HFF-Myc (cell line): ENCODE measurements at regions not wholly inside any gene's neighbourhood (a gene's known extent, or its start where the extent isn't known, plus 50 kb on each side); places are given as distances from the start of the nearest gene placed in this dataset.

Experiments used
- DNase-seq: peaks from one replicate; pipeline ENCODE4 v3.0.0-alpha.2; 2011; ENCODE audit warnings: low read depth; ENCODE audit errors: extremely low read depth
- H3K4me3 ChIP-seq: replicated peaks from 2 replicates; pipeline ENCODE4 v1.5.1; 2011; ENCODE audit warnings: low read depth, mild to moderate bottlenecking, control low read depth, low read length
- TF ChIP-seq, protein P1 (sequence below): IDR thresholded peaks from 2 replicates; pipeline ENCODE4 v1.5.1; 2012; ENCODE audit warnings: mild to moderate bottlenecking, low read depth, low read length, control low read depth; ENCODE audit errors: missing control alignments

DNA sequence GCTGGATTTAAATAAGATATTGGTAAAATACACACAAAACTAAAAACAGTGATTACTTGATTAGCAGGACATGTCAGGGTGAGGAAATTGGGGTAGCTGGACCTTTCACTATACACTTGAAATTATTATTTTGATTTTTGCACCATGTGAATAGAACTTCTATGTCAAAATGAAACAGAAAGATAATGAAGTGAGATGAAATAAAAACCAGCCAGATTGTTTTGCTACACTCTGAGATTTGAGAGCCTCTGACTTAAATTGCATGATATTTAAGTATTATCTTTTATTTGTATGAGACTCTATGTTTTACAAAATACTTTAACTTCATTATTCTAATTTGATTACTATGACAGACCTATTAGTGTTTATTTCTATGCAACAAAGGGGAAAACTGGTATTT lies 819.6 kb upstream of the ATXN8OS start:
- no peak overlapping the region for H3K4me3 ChIP-seq
- TF ChIP-seq, protein P1, sequence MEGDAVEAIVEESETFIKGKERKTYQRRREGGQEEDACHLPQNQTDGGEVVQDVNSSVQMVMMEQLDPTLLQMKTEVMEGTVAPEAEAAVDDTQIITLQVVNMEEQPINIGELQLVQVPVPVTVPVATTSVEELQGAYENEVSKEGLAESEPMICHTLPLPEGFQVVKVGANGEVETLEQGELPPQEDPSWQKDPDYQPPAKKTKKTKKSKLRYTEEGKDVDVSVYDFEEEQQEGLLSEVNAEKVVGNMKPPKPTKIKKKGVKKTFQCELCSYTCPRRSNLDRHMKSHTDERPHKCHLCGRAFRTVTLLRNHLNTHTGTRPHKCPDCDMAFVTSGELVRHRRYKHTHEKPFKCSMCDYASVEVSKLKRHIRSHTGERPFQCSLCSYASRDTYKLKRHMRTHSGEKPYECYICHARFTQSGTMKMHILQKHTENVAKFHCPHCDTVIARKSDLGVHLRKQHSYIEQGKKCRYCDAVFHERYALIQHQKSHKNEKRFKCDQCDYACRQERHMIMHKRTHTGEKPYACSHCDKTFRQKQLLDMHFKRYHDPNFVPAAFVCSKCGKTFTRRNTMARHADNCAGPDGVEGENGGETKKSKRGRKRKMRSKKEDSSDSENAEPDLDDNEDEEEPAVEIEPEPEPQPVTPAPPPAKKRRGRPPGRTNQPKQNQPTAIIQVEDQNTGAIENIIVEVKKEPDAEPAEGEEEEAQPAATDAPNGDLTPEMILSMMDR = no peak
- DNase-seq = no peak

DNA sequence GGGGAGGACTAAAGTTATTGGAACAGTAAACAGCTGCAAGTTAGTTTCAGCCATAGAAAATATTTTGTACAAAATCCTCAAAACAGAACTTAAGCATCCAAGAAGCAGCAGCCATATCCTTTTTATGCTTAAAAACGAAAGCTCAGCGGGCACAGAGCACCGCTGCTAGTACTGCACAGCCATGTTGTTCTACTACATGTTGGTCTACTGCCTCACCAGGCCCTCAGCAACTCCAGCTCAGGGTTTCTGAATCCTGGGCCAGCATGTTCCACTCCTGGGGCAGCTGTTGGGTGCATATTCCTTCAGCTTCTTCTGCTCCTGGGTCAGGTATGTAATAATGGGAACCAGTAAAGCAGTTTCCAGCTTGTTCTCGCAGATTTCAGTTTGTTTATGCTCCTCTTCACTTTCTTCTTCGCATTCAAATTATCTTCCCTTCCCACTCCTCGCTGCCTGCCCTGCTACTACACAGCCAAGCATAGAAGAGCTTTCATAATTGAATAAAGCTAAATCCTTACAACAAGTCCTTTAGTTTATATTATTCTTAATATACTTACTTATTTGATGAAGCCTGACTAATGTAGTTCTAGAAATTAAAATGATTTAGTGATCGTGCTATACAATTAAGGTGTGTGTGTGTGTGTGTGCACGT lies 820.5 kb upstream of the ATXN8OS start:
- no peak for DNase-seq
- no peak overlapping the region for H3K4me3 ChIP-seq
- TF ChIP-seq, protein P1 = no peak

DNA sequence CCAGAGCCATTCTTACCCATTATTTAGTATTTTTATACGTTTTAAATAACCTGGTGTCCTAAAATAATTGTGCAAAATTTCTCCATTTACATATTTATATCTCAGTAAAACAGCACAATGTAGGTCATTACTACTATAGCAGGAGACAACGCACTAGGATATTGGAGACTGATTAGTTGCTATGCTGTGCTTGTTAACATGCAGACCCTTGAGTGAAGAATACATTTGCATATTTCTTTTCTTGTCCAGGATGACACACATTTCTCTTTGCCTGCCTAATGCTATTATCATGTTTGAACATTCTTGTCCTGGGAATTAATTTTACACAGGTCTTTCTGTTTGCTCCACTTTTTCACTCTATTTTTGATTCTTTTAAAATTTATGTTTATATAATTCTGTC lies 823.8 kb upstream of the ATXN8OS start:
- DNase-seq = no peak
- H3K4me3 ChIP-seq = no peak overlapping the region
- TF ChIP-seq, protein P1 = no peak

DNA sequence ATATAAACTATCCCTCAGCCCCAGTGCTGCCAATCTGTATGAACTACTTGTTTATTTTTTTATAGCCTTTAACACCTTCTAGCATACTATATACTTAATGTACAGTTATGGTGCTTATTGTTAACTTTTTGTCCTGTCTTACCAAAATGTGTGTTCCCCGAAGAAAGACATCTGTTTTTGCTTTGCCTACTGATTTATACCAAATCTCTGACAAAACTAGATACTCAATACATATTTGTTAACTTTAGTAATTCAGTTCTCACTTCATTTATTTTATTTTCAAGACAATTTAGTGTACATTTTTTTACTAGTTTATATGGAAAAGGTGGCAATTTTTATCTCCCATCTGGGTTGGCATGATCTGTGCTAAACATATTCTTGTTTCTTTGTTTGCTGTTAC lies 824.3 kb upstream of the ATXN8OS start:
- no peak overlapping the region for H3K4me3 ChIP-seq
- DNase-seq = no peak
- TF ChIP-seq, protein P1 = no peak

DNA sequence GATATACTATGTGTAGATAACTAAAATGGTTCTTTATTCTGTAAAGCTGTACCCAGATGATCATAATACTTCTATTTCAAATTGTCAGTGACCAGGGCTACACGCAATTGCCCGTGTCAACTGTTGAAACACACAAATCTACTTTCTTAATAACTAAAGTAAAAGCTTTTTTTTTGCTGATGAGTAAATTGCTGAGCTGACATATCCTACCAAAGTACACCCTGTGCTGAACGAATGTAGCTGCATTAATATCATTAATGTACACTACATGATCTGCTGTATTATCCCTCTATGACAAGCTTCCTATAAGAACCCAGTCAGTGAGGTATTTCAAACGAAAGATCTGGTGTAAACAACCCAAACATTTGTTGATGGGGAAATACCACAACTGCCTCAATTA lies 827.2 kb upstream of the ATXN8OS start:
- TF ChIP-seq, protein P1 = no peak
- H3K4me3 ChIP-seq = no peak overlapping the region
- no peak for DNase-seq

DNA sequence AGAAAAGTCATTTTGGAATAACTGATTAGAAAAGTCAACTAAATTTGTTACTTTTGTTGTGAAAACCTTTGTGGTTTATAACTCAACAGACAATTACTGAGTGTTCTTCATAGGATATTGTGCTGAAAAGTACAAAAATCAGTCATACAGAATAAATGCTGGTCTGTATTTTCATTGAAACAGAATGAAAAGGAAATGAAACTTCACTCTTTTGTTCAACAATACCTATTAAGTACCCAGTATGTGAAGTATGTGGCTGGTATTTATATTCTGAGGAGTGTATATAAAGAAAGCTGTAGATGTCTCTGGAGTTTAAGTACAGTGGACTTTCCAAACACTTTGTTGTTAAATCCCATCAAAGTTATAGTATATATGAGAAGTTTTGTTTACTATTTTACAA lies 828.4 kb upstream of the ATXN8OS start:
- H3K4me3 ChIP-seq = no peak overlapping the region
- DNase-seq = no peak
- TF ChIP-seq, protein P1 = no peak

DNA sequence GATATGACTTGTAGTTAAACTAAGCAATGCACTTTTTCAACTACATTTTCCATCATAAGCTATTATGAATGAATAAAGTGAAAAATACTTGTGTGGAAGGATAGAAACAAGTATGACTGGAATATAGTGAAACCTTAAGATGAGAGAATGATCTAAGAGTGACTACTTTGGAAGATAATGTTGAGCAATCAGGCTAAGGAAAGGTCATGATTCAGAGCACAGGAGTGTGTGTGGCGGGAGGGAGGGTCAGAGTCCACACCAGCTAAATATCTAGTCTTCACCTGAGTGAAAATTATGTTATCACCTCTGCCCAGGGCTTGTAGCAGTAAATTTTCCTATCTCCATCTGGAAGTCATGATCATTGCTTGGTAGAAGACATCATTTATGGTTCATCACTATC lies 833.4 kb upstream of the ATXN8OS start:
- TF ChIP-seq, protein P1 = no peak
- no peak overlapping the region for H3K4me3 ChIP-seq
- no peak for DNase-seq
